Fibroblast of skin of right biceps (primary cell): ENCODE measurements at regions not wholly inside any gene's neighbourhood (a gene's known extent, or its start where the extent isn't known, plus 50 kb on each side); places are given as distances from the start of the nearest gene placed in this dataset.
A peak's percentile ranks its signal among the peaks of the same experiment; 100 is the strongest.

Experiments
- DNase-seq: peaks from one replicate; pipeline ENCODE4 v3.0.0-alpha.2; 2013

GRCh38 chrX:2607113-2607512 lies 84.0 kb upstream of the CD99 start:
- no peak for DNase-seq

- no peak for DNase-seq
Measured at GRCh38 chrX:2600564-2600963, 90.5 kb upstream of the CD99 start.

- no peak for DNase-seq
Measured at GRCh38 chrX:2596555-2597255, 94.4 kb upstream of the CD99 start.

GRCh38 chrX:2596045-2596444 lies 95.0 kb upstream of the CD99 start:
- DNase-seq = peak; percentile 30

- peak; percentile 58 for DNase-seq
Measured at GRCh38 chrX:2595258-2595657, 94.5 kb upstream of the DHRSX start.

GRCh38 chrX:2594491-2594890 lies 93.7 kb upstream of the DHRSX start:
- DNase-seq = no peak

- no peak for DNase-seq
Measured at GRCh38 chrX:2592279-2592678, 91.5 kb upstream of the DHRSX start.

GRCh38 chrX:2589186-2590020 lies 88.6 kb upstream of the DHRSX start:
- peak; percentile 11 for DNase-seq

- DNase-seq = no peak
Measured at GRCh38 chrX:2588049-2588448, 87.3 kb upstream of the DHRSX start.

GRCh38 chrX:2587146-2587545 lies 86.4 kb upstream of the DHRSX start:
- no peak for DNase-seq

GRCh38 chrX:2585158-2585470 lies 84.3 kb upstream of the DHRSX start:
- no peak for DNase-seq

- no peak for DNase-seq
Measured at GRCh38 chrX:2584251-2585157, 83.7 kb upstream of the DHRSX start.

GRCh38 chrX:2583194-2584162 lies 82.7 kb upstream of the DHRSX start:
- no peak for DNase-seq

GRCh38 chrX:2582667-2583066 lies 81.9 kb upstream of the DHRSX start:
- DNase-seq = no peak

GRCh38 chrX:2581296-2581695 lies 80.5 kb upstream of the DHRSX start:
- no peak for DNase-seq

GRCh38 chrX:2578864-2579263 lies 78.1 kb upstream of the DHRSX start:
- no peak for DNase-seq

- peak; percentile 50 for DNase-seq
Measured at GRCh38 chrX:2577844-2578466, 77.2 kb upstream of the DHRSX start.

GRCh38 chrX:2576793-2577192 lies 76.0 kb upstream of the DHRSX start:
- peak; percentile 33 for DNase-seq

GRCh38 chrX:2574271-2574670 lies 73.5 kb upstream of the DHRSX start:
- no peak for DNase-seq

GRCh38 chrX:2572740-2573139 lies 72.0 kb upstream of the DHRSX start:
- no peak for DNase-seq

- no peak for DNase-seq
Measured at GRCh38 chrX:2568125-2568524, 67.3 kb upstream of the DHRSX start.

GRCh38 chrX:2566055-2566454 lies 65.3 kb upstream of the DHRSX start:
- no peak for DNase-seq
